ENCODE measurements at regions not wholly inside any gene's neighbourhood (a gene's known extent, or its start where the extent isn't known, plus 50 kb on each side); places are given as distances from the start of the nearest gene placed in this dataset.
"Not testable (repeated sequence)": the region's sequence is repeated elsewhere in the genome, so short reads cannot be mapped to it uniquely, and the experiment has no call there.

DNA sequence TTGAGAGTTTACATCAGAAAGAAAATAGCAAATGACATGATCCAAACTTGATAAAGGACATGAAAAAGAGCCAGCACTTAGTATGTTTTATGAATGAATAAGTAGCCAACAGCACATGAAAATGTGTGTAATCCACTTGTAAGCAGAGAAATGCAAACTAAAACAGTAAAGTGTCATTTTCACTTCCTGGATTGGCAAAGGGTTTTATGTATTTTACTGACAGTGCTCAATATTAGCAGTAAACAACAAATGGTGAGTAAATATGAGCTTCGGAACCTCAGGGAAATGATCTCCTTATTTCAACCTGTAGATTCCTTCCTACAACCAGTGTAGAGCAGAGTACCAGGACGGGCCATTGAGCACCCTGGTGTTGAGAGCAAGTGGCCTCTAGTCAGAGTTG lies 153.8 kb upstream of the PDCD2 start:
- not testable (repeated sequence) for DNase-seq

DNA sequence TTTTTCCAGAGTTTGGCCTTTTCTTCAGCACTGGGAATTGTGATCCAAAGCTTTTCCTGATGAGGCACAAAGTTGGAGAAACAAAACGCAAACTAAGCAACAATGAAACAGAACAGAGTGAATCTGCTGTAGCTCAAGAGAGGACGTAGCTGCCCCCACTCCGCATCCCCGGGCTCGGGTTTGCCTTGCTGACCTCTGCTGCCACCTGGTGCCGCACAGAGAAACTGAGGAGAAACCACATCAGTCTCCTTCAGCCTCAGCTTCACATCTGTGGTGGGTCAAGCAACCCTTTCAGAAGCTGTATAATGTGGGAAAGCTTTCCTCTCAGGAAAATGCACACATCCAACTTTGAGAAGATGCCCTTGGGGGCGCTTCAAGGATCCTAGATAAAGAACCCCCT lies 151.9 kb upstream of the PDCD2 start:
- not testable (repeated sequence) for DNase-seq

DNA sequence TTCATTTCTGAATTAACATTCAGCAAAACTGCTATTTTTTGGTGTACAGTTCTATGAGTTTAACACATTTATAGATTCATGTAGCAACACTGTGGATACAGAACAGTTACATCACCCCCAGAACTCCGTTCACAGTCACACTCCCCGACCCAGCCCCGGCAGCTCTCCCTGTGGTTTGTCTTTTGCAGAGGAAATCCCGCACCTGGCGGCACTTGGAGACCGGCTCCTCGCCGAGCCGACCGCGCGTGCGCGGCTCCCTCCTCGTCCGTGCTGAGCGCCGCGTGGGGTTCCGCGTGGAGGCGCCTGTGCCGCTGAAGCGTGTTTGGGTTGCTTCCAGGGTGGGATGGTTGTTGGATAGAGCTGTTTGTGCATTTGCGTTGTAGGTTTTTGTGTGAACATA lies 132.6 kb upstream of the PDCD2 start:
- DNase-seq = not testable (repeated sequence)

DNA sequence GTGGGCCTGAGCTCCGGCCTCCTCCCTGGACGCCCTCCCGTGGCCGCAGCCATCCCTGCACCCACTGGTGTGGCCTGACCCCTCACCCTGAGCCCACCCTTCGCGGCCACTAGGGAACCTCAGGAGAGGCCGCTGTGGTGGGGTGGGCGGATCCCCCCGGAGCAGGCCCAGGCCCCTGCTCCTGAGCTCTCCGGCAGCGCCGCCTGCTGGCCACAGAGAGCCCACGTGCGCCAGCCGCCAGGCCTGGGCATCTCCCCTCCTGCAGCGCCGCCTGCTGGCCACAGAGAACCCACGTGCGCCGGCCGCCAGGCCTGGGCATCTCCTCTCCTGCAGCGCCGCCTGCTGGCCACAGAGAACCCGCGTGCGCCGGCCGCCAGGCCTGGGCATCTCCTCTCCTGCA lies 128.3 kb upstream of the PDCD2 start:
- peak in 1 of 4 experiments; percentile 7 for DNase-seq

DNA sequence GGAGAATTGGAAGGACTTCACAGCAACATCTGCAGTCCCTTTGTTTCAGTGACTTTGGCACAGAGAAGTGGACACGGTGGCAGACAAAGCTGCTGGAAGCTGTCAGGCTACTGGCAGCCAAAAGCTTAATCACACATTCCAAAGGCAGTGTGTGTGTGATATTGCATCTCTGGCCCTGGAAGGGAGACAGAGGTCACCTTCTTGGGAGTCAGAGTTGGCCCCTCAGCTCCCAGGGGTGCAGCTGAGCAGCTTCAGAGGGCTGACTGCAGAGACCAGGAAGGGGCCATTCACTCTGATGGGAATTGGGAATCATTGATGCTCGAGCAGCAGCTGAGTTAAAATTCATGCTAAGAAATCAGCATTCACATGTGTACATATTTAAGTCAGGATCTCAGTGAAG lies 115.7 kb upstream of the PDCD2 start:
- DNase-seq = not testable (repeated sequence)

Data from activated naive CD4-positive, alpha-beta T cell (primary cell).